Activated T-cell treated with anti-CD3 and anti-CD28 coated beads, Interleukin-2, amount 50 U/mL, for 72 hours (primary cell): ENCODE measurements at regions not wholly inside any gene's neighbourhood (a gene's known extent, or its start where the extent isn't known, plus 50 kb on each side); places are given as distances from the start of the nearest gene placed in this dataset.
"Not testable (repeated sequence)": the region's sequence is repeated elsewhere in the genome, so short reads cannot be mapped to it uniquely, and the experiment has no call there.

ENCODE experiments used
- ATAC-seq, 2 donors: fragments of 150-1000 bp; cut with Tn5 transposase; replicated peaks in 1 of 2; 2 replicates each; pipeline ENCODE4 v1.10.0; 2021; ENCODE audit warnings: moderate library complexity in 2 of 2, mild to moderate bottlenecking in 1 of 2
- DNase-seq, 2 donors: peaks; one replicate each; pipeline ENCODE4 v3.0.0; 2021 to 2022; ENCODE audit warnings: mixed read lengths in 1 of 2
- H3K27ac Mint-ChIP-seq: one replicate; pipeline ENCODE4 v1.8.0; 2022; ENCODE audit warnings: mild to moderate bottlenecking, moderate library complexity, mixed read lengths
- H3K27me3 Mint-ChIP-seq: one replicate; pipeline ENCODE4 v1.8.0; 2022; ENCODE audit warnings: low read depth, mixed read lengths
- H3K36me3 Mint-ChIP-seq, 2 donors: one replicate each; pipeline ENCODE4 v1.8.0; 2022; ENCODE audit warnings: mixed read lengths in 2 of 2, mild to moderate bottlenecking in 1 of 2; ENCODE audit not compliant: insufficient read depth in 2 of 2
- H3K4me1 Mint-ChIP-seq: one replicate; pipeline ENCODE4 v1.8.0; 2022; ENCODE audit warnings: low read depth, mixed read lengths
- H3K4me3 Mint-ChIP-seq, 2 donors: one replicate each; pipeline ENCODE4 v1.8.0; 2022; ENCODE audit warnings: mild to moderate bottlenecking in 2 of 2, mixed read lengths in 2 of 2, moderate library complexity in 2 of 2
- H3K9me3 Mint-ChIP-seq, 2 donors: one replicate each; pipeline ENCODE4 v1.8.0; 2022; ENCODE audit warnings: mixed read lengths in 2 of 2

DNA sequence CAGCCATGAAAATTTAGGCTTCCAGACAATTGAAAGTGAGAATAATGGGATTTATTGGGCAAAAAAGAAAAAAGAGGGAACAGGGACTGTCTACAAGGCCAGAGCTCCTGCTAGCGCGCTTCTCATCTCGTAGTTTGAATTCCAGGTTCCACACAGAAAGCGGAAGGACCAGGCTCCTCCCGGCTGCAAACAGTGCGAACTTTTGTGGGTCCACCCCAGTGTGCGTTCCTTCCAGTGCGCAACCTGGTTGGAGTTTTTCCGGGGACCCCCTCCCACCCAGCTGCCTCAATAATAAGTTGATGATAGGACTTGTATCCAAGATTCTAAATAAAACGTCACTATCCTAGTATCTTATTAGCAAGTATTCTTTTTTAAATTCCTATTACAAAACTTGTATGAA, 467.7 kb upstream of the TUSC1 start:
- ATAC-seq (no peak), DNase-seq (no peak)
- no peaks in the 10 kb centered on the region for H3K4me1 Mint-ChIP-seq
- H3K9me3 Mint-ChIP-seq = peaks cover 3 to 5% of the 10 kb centered on the region in 2 donors
- no peaks in the 10 kb centered on the region for H3K36me3 Mint-ChIP-seq
- no peak overlapping the region for H3K4me3 Mint-ChIP-seq
- no peak overlapping the region for H3K27ac Mint-ChIP-seq
- no peaks in the 10 kb centered on the region for H3K27me3 Mint-ChIP-seq

DNA sequence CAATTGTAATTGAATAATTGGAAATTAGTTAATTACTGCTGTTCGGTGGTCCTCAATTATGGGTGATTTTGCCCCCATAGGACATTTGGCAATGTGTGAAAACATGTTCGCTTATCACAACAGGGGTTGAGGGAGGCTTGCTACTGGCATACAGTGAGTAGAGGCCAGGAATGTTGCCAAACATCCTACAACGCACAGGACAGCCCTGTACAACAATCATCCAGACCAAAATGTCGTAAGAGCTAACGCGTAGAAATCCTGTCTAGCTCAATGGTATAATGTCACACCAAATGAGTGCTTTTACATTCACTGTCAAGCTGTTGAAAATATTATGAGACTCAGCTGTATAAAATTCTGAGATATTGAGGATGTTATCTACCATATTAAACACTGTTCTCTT, 464.4 kb upstream of the TUSC1 start:
- Mint-ChIP-seq H3K27me3 (no peaks in the 10 kb centered on the region), H3K9me3 (peaks cover 5 to 11% of the 10 kb centered on the region in 2 donors), H3K4me3 (no peak overlapping the region), H3K27ac (no peak overlapping the region), H3K36me3 (no peaks in the 10 kb centered on the region), H3K4me1 (no peaks in the 10 kb centered on the region)
- ATAC-seq (no peak), DNase-seq (no peak)

DNA sequence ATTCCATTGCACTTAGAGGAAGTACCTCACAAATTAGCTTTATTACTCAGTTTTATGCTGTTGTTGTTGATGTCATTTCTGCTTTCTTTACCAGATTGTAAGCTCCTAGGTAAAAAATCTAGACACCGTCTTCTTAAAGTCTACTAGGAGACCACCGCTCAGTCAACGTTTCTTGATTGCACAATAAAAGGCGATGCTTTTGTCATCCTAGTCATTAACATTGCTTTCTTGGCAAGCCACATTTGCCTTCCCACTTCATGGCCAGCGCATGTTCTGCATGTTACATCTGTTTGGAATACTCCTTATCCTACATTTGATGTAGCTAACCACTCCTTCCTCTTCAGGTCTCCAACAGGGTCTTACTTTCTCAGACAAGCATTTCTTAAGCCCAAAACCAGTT, 464.0 kb upstream of the TUSC1 start:
- Mint-ChIP-seq H3K4me3 (no peak overlapping the region), H3K9me3 (peaks cover 5 to 11% of the 10 kb centered on the region in 2 donors), H3K36me3 (no peaks in the 10 kb centered on the region), H3K4me1 (no peaks in the 10 kb centered on the region), H3K27ac (no peak overlapping the region), H3K27me3 (no peaks in the 10 kb centered on the region)
- ATAC-seq (no peak), DNase-seq (no peak)

DNA sequence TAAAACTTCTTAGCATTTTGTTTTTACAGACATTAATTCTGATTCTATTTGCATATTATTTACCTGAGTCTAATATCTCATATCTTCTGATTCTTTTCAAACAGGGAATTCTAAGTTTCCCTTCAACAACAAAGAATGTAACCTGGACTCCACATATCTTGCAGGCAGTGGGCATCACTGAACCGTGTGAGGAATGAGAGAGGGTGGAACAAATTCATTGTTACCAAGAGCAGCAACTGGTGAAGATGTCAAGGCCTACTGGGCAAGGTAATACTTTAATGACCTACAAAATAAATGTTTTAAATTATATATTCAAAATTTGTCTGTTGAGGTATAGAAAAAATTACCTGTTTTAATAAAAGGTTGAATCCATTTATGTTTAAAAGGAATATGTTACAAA, 455.3 kb upstream of the TUSC1 start:
- peaks cover 5% of the 10 kb centered on the region in 2 donors for H3K9me3 Mint-ChIP-seq
- H3K27me3 Mint-ChIP-seq = no peaks in the 10 kb centered on the region
- H3K4me1 Mint-ChIP-seq = no peaks in the 10 kb centered on the region
- H3K36me3 Mint-ChIP-seq = no peaks in the 10 kb centered on the region
- ATAC-seq (no peak), DNase-seq (no peak)
- H3K4me3 Mint-ChIP-seq = no peak overlapping the region
- H3K27ac Mint-ChIP-seq = no peak overlapping the region

DNA sequence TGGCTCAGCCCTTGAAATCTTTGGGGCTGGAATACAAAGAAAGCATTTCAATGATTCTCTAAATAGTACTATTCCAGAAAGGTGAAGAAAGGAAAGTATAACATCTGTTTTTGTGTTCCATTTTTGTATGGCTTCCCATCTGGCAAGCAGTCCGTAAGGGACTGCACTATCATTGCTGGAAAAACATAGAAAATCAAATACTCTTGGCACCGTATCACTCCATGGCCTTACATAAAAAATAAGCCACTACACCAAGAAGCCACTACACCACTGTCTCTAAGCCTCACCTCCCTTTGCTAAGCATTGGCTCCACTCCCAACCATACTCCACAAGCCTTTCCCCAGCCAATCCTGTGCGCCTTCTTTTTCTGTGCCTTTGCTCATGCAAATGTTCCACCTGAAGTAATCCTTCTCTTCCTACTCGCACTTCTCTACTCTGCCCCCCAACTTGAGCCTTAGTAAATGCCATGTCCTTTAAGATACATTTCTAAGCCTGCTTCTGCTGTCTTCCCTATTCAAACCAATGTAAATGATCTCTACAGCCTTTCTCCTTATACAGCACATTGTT, 454.6 kb upstream of the TUSC1 start:
- Mint-ChIP-seq H3K36me3 (no peaks in the 10 kb centered on the region), H3K27me3 (no peaks in the 10 kb centered on the region), H3K9me3 (peaks cover 5% of the 10 kb centered on the region in 2 donors), H3K4me3 (no peak overlapping the region), H3K4me1 (no peaks in the 10 kb centered on the region), H3K27ac (no peak overlapping the region)
- no peak for ATAC-seq
- DNase-seq = no peak

DNA sequence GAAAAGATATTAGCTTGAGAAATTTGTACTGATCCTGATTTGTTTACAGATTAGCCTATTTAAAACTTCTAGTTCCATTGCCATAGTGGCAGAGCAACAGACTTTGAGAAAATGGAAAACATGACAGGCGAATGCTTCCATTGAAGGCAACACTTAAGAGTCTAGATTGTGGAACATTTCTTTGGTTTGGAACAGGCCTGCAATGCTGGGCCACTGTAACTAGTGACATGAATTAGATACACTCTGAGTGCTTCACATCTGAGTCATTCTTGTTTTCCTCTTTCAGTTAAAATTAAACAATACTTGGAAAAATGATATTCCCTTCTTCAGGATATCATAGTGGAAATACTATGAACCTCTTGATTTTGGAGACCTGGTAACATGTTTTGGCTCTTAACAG, 453.6 kb upstream of the TUSC1 start:
- no peak overlapping the region for H3K4me3 Mint-ChIP-seq
- no peaks in the 10 kb centered on the region for H3K36me3 Mint-ChIP-seq
- H3K4me1 Mint-ChIP-seq = no peaks in the 10 kb centered on the region
- H3K27me3 Mint-ChIP-seq = no peaks in the 10 kb centered on the region
- no peak overlapping the region for H3K27ac Mint-ChIP-seq
- DNase-seq (no peak), ATAC-seq (no peak)
- peaks cover 5% of the 10 kb centered on the region in 2 donors for H3K9me3 Mint-ChIP-seq

DNA sequence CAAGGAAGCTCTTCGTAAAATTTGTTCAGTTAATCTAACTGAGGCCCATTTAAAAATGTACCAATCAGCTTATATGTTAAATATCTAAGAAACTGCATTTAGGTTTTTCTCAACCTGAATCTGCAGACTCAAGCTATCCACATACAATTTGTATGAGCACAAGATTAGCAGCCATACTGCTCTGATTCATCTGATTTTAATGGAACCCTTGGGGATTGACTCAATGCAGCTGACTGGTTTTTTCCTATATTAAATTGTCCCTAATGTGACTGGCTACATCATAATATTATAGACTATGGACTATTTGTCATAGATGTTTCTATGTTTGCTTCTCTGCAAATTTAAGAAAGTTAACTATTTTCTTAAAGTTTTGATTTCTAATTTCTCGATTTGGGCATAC, 451.0 kb upstream of the TUSC1 start:
- no peak overlapping the region for H3K27ac Mint-ChIP-seq
- no peaks in the 10 kb centered on the region for H3K27me3 Mint-ChIP-seq
- H3K9me3 Mint-ChIP-seq = peaks cover 5% of the 10 kb centered on the region in 2 donors
- no peak overlapping the region for H3K4me3 Mint-ChIP-seq
- ATAC-seq (no peak), DNase-seq (no peak)
- H3K4me1 Mint-ChIP-seq = no peaks in the 10 kb centered on the region
- H3K36me3 Mint-ChIP-seq = no peaks in the 10 kb centered on the region

DNA sequence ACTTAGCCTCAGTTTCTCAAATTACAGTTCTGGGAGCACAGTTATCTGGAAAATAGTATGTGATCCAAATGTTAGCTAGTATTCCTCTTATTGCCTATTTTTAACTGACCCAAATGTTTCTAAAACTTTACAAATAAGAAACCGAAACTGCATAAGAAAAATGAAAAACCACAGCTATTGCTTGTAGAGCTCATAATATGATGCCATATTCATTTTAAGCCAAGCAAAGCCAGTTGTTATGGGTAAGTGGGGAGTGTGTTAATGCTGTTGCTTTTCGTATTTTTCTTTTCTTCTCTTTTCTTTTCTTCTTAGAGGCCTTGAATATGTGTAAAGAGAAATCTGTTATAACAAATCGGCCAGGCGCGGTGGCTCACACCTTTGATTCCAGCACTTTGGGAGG, 447.4 kb upstream of the TUSC1 start:
- ATAC-seq = no peak
- no peak for DNase-seq
- Mint-ChIP-seq H3K27ac (no peak overlapping the region), H3K9me3 (peaks cover 5 to 10% of the 10 kb centered on the region in 2 donors), H3K4me3 (no peak overlapping the region), H3K27me3 (no peaks in the 10 kb centered on the region), H3K36me3 (no peaks in the 10 kb centered on the region), H3K4me1 (no peaks in the 10 kb centered on the region)

DNA sequence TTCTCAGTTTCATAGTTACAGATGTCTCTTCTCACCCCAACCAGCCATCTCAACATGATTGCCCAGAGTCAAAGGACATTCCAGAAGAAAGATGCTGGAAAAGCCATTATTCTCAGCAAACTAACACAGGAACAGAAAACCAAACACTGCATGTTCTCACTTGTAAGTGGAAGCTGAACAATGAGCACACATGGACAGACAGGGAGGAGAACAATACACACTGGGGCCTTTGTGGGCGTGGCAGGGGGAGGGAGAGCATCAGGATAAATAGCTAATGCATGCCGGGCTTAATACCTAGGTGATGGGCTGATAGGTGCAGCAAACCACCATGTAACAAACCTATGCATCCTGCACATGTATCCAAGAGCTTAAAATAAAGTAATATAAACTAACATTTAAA, 437.8 kb upstream of the TUSC1 start:
- H3K4me1 Mint-ChIP-seq, H3K27ac Mint-ChIP-seq, DNase-seq, H3K36me3 Mint-ChIP-seq, H3K4me3 Mint-ChIP-seq, H3K27me3 Mint-ChIP-seq, ATAC-seq: not testable (repeated sequence)
- H3K9me3 Mint-ChIP-seq = peaks cover 12 to 15% of the 10 kb centered on the region in 2 donors

DNA sequence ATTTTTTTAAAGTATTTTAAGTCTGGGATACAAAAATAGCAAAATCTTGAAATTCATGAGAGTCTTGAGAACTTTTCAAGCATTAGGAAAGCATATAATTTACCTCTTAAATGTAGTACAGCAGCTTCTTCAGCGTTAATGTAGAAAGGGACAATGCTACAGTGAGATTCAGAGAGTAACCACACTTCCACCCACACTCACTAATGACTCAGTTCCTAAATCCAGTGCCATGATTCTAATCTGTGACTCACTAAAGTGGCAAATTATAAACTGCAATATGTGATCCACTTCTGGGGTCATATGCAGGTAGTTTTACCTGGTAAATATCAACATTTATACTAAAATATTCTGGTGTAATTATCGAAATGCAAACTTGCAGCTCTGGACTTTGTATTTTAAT, 434.5 kb upstream of the TUSC1 start:
- H3K36me3 Mint-ChIP-seq = no peaks in the 10 kb centered on the region
- no peaks in the 10 kb centered on the region for H3K27me3 Mint-ChIP-seq
- H3K9me3 Mint-ChIP-seq = peaks cover 6 to 7% of the 10 kb centered on the region in 2 donors
- no peak overlapping the region for H3K4me3 Mint-ChIP-seq
- DNase-seq (no peak), ATAC-seq (no peak)
- no peaks in the 10 kb centered on the region for H3K4me1 Mint-ChIP-seq
- no peak overlapping the region for H3K27ac Mint-ChIP-seq

DNA sequence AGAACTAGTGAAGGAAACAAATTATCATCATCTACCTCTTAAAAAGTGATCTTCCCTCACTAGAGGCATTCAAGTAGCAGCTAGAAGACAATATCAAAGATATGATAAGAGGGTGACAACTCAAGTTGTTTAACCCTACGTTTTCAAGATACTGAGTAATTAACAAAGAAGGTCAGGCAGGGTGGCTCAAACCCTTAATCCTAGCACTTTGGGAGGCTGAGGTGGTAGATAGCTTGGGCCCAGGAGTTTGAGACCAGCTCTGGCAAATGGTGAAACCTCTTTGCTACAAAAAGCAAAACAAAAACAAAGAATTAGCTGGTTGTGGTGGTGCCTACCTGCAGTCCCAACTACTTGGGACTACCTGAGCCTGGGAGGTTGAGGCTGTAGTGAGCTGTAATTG, 408.2 kb upstream of the TUSC1 start:
- Mint-ChIP-seq H3K9me3 (peaks cover 5 to 9% of the 10 kb centered on the region in 2 donors), H3K4me1 (no peaks in the 10 kb centered on the region), H3K27ac (no peak overlapping the region), H3K36me3 (no peaks in the 10 kb centered on the region), H3K27me3 (no peaks in the 10 kb centered on the region), H3K4me3 (no peak overlapping the region)
- ATAC-seq (no peak), DNase-seq (no peak)

DNA sequence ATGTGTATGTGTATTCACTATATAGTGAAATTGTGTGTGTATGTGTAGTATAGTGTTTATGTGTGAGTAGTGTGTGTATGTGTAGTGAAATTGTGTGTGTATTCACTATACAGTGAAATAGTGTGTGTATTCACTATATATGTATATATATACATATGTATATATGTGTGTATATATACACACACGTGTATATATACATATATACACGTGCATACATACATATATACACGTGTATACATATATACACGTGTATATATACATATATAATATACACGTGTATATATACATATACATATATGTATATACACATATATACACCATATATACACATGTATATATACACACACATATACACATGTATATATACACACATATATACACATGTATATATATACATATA, 403.6 kb upstream of the TUSC1 start:
- no peak for DNase-seq
- no peaks in the 10 kb centered on the region for H3K4me1 Mint-ChIP-seq
- H3K27me3 Mint-ChIP-seq = no peaks in the 10 kb centered on the region
- no peak for ATAC-seq
- peaks cover 0 to under 1% of the 10 kb centered on the region in 2 donors for H3K36me3 Mint-ChIP-seq
- H3K9me3 Mint-ChIP-seq = peaks cover 8 to 11% of the 10 kb centered on the region in 2 donors
- no peak overlapping the region for H3K27ac Mint-ChIP-seq
- H3K4me3 Mint-ChIP-seq = no peak overlapping the region

DNA sequence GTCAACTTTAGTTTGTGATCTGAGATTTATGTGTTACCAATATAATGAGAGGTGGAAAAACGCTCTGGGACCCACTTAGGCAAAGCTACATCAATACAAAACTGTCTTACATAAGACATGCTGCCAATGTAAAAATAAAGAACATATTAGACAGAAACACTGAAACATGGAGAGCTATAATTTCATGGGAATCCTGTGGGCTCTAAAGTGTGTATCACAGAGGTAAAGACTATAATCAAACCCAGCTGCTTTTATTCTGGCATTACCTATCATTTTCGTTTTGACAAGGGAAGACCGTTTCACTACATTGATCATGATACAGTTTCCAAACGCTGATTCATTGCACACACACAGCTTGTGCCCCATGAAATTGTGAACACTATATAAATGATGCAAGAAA, 400.5 kb upstream of the TUSC1 start:
- Mint-ChIP-seq H3K36me3 (peaks cover 0 to 2% of the 10 kb centered on the region in 2 donors), H3K27me3 (no peaks in the 10 kb centered on the region), H3K27ac (no peak overlapping the region), H3K9me3 (peaks cover 22 to 26% of the 10 kb centered on the region in 2 donors), H3K4me3 (no peak overlapping the region), H3K4me1 (no peaks in the 10 kb centered on the region)
- no peak for ATAC-seq
- DNase-seq = no peak

DNA sequence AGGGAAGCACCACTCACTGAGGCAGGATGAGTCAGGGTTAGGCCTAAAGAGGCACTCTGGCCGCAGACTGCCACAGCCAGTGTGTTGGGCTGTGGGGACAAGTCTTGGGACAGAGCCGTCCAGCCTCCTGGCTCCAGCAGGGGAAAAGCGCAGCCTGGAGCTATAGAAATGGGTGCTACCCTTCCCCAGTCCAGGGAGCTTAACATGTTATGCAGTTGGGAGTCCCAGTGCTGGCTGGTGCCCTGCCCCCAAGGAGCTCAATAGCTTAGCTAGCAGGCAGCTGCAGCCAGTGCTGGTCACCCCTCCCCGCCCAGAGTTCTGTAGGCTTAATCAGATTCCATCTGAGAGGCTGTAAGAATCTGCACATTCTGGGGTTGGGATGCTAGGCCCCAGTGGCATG, 399.6 kb upstream of the TUSC1 start:
- DNase-seq (no peak), ATAC-seq (no peak)
- no peaks in the 10 kb centered on the region for H3K27me3 Mint-ChIP-seq
- no peak overlapping the region for H3K27ac Mint-ChIP-seq
- peaks cover 2% of the 10 kb centered on the region in 2 donors for H3K36me3 Mint-ChIP-seq
- peaks cover 22 to 31% of the 10 kb centered on the region in 2 donors for H3K9me3 Mint-ChIP-seq
- no peak overlapping the region for H3K4me3 Mint-ChIP-seq
- no peaks in the 10 kb centered on the region for H3K4me1 Mint-ChIP-seq
